GM12892 (cell line): ENCODE measurements at regions not wholly inside any gene's neighbourhood (a gene's known extent, or its start where the extent isn't known, plus 50 kb on each side); places are given as distances from the start of the nearest gene placed in this dataset.

Experiments
- POLR2A ChIP-seq: IDR thresholded peaks from 2 replicates; pipeline ENCODE4 v1.6.1; 2011; ENCODE audit warnings: low read depth, low read length, control low read depth
- POLR2AphosphoS5 ChIP-seq: IDR thresholded peaks from 2 replicates; pipeline ENCODE4 v1.6.1; 2011; ENCODE audit warnings: low read depth, low read length, control low read depth
- TAF1 ChIP-seq: IDR thresholded peaks from 2 replicates; pipeline ENCODE4 v1.6.1; 2011; ENCODE audit warnings: low read depth, mild to moderate bottlenecking, control low read depth, low read length, borderline replicate concordance

- TF ChIP-seq POLR2A (no peak), POLR2AphosphoS5 (no peak), TAF1 (no peak)
Measured at GRCh38 chr10:89985446-89985845, 284.1 kb downstream of the KIF20B start.
